GM13977 (cell line): ENCODE measurements at regions not wholly inside any gene's neighbourhood (a gene's known extent, or its start where the extent isn't known, plus 50 kb on each side); places are given as distances from the start of the nearest gene placed in this dataset.
"Not testable (repeated sequence)": the region's sequence is repeated elsewhere in the genome, so short reads cannot be mapped to it uniquely, and the experiment has no call there.

Experiments
- DNase-seq: peaks from one replicate; pipeline ENCODE4 v3.0.0; 2012; ENCODE audit warnings: low spot score
- in situ Hi-C: fragments of 300-500 bp; cut with MboI; formaldehyde crosslinking; loops from one replicate; pipeline ENCODE4 v1.12.0; 2022; ENCODE audit warnings: low sequenced_read_pairs, low pct_unique_long_range_greater_than_20kb, mixed read lengths, inconsistent platforms; ENCODE audit not compliant: unreplicated experiment
- TF ChIP-seq, protein P1 (sequence below): IDR thresholded peaks from 2 replicates; pipeline ENCODE4 v1.5.1; 2012; ENCODE audit warnings: mild to moderate bottlenecking, control low read depth; ENCODE audit not compliant: insufficient read depth; ENCODE audit errors: extremely low read depth, missing control alignments

DNA sequence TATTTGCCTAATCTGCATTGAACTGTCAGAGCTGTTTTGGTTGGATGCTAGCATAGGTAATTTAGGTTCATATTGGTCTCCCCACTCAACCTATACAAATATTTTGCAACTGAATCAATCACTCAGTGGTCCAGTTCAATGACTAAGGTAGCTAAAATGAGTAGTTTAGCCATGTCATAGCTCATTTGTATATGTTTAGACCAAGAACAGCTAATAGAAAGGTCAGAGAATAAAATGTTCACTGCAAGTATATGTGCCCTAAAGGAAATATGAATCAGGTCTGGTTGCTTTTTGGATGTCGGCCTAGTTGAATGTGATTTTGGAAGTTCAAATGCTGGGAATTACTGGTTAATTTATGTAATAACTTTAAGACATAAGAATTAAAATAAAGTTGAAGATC, 883.9 kb downstream of the LRFN5 start:
- TF ChIP-seq, protein P1, sequence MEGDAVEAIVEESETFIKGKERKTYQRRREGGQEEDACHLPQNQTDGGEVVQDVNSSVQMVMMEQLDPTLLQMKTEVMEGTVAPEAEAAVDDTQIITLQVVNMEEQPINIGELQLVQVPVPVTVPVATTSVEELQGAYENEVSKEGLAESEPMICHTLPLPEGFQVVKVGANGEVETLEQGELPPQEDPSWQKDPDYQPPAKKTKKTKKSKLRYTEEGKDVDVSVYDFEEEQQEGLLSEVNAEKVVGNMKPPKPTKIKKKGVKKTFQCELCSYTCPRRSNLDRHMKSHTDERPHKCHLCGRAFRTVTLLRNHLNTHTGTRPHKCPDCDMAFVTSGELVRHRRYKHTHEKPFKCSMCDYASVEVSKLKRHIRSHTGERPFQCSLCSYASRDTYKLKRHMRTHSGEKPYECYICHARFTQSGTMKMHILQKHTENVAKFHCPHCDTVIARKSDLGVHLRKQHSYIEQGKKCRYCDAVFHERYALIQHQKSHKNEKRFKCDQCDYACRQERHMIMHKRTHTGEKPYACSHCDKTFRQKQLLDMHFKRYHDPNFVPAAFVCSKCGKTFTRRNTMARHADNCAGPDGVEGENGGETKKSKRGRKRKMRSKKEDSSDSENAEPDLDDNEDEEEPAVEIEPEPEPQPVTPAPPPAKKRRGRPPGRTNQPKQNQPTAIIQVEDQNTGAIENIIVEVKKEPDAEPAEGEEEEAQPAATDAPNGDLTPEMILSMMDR: no peak
- no peak for DNase-seq
- in situ Hi-C loops: no loop called here

DNA sequence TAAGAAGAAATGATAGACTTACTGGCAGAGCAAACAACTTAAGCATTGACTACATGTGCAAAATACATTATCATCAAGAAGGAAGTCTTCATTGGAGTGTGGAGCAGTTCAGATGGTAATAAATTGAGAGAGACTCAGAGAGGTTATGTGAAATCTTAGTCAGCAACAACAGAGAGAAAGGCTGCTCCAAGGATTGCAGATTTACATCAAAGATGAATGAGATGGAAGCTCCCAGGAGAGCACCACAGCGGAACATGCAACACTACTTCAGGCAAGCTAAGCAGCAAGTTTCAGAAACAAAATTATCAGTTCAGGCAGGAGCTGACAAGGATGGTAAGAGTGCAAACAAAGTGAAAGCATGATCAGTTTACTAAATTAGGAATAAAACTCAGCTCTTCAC, 882.3 kb downstream of the LRFN5 start:
- no peak for DNase-seq
- in situ Hi-C loops: no loop called here
- TF ChIP-seq, protein P1: no peak

DNA sequence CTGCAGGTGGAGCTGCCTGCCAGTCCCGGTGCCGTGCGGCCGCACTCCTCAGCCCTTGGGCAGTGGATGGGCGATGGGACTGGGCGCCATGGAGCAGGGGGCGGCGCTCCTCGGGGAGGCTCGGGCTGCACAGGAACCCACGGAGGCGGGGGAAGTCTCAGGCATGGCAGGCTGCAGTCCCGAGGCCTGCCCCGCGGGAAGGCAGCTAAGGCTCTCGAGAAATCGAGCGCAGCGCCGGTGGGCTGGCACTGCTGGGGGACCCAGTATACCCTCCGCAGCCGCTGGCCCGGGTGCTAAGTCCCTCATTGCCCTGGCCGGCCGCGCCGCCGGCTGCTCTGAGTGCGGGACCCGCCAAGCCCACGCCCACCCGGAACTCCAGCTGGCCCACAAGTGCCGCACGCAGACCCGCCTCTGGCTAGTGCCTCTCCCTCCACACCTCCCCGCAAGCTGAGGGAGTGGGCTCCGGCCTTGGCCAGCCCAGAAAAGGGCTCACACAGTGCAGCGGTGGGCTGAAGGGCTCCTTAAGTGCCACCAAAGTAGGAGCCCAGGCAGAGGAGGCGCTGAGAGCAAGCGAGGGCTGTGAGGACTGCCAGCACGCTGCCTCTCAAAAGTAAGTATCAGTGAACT, 875.8 kb downstream of the LRFN5 start:
- DNase-seq, in situ Hi-C loops: not testable (repeated sequence)

DNA sequence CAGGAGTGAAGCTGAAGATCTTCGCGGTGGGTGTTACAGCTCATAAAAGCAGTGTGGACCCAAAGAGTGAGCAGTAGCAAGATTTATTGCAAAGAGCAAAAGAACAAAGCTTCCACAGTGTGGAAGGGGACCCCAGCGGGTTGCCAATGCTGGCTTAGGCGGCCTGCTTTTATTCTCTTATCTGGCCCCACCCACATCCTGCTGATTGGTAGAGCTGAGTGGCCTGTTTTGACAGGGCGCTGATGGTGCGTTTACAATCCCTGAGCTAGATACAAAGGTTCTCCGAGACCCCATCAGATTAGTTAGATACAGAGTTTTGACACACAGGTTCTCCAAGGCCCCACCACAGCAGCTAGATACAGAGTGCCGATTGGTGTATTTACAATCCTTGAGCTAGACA, 875.0 kb downstream of the LRFN5 start:
- DNase-seq, in situ Hi-C loops: not testable (repeated sequence)

DNA sequence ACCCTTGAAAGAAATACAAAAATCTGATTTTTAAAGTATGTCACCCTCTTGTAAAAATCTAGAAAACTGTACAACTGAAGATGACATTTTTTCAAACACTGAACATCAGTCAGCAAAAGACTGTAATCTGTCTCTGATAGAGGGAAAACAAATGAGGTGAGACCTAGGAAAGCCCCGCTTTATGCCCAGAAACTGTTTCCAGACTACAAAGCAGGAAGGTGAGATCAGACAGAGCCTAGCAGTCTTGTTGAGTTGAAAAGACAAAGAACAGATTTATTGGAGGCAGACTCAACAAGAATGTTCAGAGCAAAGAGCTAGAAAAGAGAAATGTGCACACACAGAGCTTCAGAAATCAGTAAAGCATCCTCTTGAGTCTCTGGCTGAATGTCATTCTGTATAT, 873.6 kb downstream of the LRFN5 start:
- TF ChIP-seq, protein P1: no peak
- in situ Hi-C loops: no loop called here
- DNase-seq: peak; percentile 6

DNA sequence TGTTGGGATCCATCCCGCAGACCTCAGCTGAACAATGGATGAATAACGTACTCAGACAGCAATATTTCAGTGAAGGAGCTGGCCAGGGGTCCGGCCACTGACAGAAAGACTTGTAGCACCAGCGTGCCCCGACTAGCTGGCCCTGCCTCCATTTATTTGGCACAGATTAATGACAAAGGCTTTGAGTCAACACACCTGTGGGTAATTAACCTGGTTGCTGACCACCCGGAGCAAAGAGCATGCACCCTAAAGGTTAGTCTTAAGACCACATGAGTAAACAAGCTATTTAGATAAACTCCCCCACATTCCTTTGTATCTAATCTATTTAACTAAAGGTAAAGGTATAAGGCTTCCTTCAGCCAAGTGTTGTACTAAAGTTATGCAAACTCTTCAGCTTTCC, 868.6 kb downstream of the LRFN5 start:
- TF ChIP-seq, protein P1: no peak
- in situ Hi-C loops: no loop called here
- no peak for DNase-seq

DNA sequence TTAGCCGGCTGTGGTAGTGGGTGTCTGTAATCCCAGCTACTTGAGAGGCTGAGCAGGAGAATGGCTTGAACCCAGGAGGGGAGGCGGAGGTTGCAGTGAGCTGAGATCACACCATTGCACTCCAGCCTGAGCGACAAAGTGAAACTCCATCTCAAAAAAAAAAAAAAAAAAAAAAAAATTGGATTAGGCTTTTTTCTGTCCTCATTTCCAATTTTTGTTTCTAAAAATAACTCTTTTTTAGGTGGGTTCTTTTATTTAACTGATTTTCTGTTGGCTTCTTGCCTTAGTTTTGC, 863.7 kb downstream of the LRFN5 start:
- in situ Hi-C loops: no loop called here
- TF ChIP-seq, protein P1: no peak
- DNase-seq: no peak
